ENCODE measurements at regions not wholly inside any gene's neighbourhood (a gene's known extent, or its start where the extent isn't known, plus 50 kb on each side); places are given as distances from the start of the nearest gene placed in this dataset.
"Not testable (repeated sequence)": the region's sequence is repeated elsewhere in the genome, so short reads cannot be mapped to it uniquely, and the experiment has no call there.

DNA sequence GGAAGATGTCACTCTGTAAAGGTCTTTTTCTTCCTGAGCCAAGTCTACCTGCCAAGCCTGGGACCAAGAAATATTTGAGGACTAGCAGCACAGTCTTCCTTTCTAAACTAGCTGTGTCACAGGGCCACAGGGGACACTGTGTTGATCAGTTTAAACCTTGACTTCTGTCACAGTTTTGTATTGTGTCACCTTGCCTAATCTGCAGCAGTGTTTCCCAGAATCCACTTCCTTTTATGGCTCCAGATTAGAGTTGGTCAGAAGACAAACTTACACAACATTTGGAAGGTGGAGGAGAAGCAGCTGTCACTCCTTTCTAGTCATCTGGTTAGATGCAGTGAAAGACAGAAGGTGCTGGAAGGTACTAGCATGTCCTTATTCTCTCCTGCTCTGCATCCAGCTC lies 143.1 kb upstream of the BCOR start:
- TF ChIP-seq, protein P1, sequence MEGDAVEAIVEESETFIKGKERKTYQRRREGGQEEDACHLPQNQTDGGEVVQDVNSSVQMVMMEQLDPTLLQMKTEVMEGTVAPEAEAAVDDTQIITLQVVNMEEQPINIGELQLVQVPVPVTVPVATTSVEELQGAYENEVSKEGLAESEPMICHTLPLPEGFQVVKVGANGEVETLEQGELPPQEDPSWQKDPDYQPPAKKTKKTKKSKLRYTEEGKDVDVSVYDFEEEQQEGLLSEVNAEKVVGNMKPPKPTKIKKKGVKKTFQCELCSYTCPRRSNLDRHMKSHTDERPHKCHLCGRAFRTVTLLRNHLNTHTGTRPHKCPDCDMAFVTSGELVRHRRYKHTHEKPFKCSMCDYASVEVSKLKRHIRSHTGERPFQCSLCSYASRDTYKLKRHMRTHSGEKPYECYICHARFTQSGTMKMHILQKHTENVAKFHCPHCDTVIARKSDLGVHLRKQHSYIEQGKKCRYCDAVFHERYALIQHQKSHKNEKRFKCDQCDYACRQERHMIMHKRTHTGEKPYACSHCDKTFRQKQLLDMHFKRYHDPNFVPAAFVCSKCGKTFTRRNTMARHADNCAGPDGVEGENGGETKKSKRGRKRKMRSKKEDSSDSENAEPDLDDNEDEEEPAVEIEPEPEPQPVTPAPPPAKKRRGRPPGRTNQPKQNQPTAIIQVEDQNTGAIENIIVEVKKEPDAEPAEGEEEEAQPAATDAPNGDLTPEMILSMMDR (IDR thresholded peaks at IDR 0.05) = no peak
- no peak for DNase-seq
- Mint-ChIP-seq H3K9me3 (peaks cover 46% of the 10 kb centered on the region), H3K4me3 (no peak overlapping the region), H3K27me3 (ENCODE audit: low read depth, poor library complexity) (peaks cover 13% of the 10 kb centered on the region), H3K36me3 (ENCODE audit: low read depth) (no peaks in the 10 kb centered on the region), H3K4me1 (peaks cover 33% of the 10 kb centered on the region), H3K27ac (no peak overlapping the region)

DNA sequence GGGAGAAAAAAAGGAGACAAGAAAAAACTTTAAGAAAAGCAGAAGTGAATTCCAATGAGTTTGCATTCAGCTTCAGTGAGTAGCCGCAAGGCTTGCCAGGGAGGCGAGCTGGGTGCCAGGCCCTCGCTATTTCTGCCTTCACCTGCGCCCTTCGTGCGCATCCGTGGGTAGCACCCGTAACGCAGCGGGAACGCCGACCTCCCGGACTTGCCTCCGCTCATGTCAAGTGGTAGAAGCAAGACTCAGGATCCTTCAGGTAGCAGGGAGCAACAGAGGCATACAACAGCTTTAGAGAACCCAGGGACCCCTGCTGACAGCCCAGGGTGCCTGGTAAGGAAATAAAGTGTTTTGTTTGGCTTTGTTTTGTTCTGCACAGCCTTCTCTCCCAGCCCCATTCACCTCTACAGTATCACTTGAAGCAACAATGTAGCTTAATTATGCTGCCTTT lies 140.0 kb upstream of the BCOR start:
- H3K36me3 Mint-ChIP-seq (ENCODE audit: low read depth) = no peaks in the 10 kb centered on the region
- H3K4me1 Mint-ChIP-seq = peaks cover 5% of the 10 kb centered on the region
- TF ChIP-seq, protein P1 (IDR thresholded peaks at IDR 0.05) = no peak
- H3K9me3 Mint-ChIP-seq = peaks cover 44% of the 10 kb centered on the region
- no peak for DNase-seq
- H3K27ac Mint-ChIP-seq = no peak overlapping the region
- H3K27me3 Mint-ChIP-seq (ENCODE audit: low read depth, poor library complexity) = peaks cover 13% of the 10 kb centered on the region
- no peak overlapping the region for H3K4me3 Mint-ChIP-seq

DNA sequence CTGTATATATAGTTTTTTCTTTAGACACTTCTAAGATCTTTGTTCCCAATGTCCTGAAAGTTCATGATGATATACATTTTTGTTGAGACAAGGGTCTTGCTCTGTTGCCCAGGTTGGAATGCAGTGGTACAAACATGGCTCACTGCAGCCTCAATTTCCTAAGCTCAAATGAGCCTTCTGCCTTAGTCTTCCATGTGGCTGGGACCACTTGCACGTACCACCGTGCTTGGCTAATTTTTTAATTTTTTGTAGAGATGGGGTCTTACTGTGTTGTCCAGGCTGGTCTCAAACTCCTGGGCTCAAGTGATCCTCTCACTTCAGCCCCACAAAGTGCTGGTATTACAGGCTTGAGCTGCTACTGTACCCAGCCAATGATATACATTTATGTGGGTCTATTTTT lies 132.9 kb upstream of the BCOR start:
- Mint-ChIP-seq H3K36me3 (ENCODE audit: low read depth) (no peaks in the 10 kb centered on the region), H3K27ac (no peak overlapping the region), H3K9me3 (peaks cover 37% of the 10 kb centered on the region), H3K27me3 (ENCODE audit: low read depth, poor library complexity) (peaks cover 17% of the 10 kb centered on the region), H3K4me3 (no peak overlapping the region), H3K4me1 (no peaks in the 10 kb centered on the region)
- no peak for DNase-seq
- TF ChIP-seq, protein P1 (IDR thresholded peaks at IDR 0.05) = no peak

DNA sequence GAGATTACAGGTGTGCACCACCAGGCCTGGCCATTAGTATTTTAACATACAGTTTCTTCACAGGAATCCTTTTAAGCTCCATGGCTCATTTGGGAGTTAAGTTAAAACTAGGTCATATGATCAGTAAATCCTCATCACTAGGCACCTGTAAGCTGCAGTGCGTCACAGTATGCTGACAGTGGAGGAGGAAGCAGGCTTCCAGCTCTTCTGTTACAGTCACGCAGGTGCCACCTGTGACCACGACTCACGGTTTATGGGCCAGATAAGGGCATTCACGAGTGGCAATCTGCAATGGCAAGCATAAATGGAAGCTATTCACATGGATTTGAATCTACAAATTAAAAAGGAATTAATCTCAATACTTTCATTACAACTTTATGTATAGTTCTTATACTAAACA lies 129.4 kb upstream of the BCOR start:
- no peaks in the 10 kb centered on the region for H3K36me3 Mint-ChIP-seq (ENCODE audit: low read depth)
- no peak overlapping the region for H3K4me3 Mint-ChIP-seq
- H3K9me3 Mint-ChIP-seq = peaks cover 49% of the 10 kb centered on the region
- H3K27ac Mint-ChIP-seq = no peak overlapping the region
- no peak for DNase-seq
- peaks cover 17% of the 10 kb centered on the region for H3K27me3 Mint-ChIP-seq (ENCODE audit: low read depth, poor library complexity)
- TF ChIP-seq, protein P1 (IDR thresholded peaks at IDR 0.05) = no peak
- no peaks in the 10 kb centered on the region for H3K4me1 Mint-ChIP-seq

DNA sequence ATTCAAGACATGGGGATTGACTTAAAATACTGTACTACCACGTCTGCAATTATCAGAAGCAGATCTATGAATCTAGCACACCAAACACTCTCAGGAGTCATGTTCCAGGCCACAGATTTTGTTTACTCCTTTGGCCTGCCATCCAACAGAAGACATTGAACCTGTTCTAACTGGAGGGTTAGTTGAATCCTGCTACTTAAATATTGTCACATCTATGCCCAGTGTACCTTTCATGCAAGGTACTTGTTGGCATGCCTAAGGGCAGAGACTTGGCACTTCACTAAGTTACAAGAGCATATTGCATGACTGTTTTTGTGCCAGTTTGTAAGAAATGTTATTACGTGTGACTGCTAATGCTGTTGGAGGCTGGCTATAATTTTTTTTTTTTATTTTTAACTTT lies 126.9 kb upstream of the BCOR start:
- DNase-seq = no peak
- TF ChIP-seq, protein P1 (IDR thresholded peaks at IDR 0.05) = no peak
- Mint-ChIP-seq H3K36me3 (ENCODE audit: low read depth) (no peaks in the 10 kb centered on the region), H3K4me1 (no peaks in the 10 kb centered on the region), H3K9me3 (peaks cover 52% of the 10 kb centered on the region), H3K4me3 (no peak overlapping the region), H3K27ac (no peak overlapping the region), H3K27me3 (ENCODE audit: low read depth, poor library complexity) (peaks cover 7% of the 10 kb centered on the region)

DNA sequence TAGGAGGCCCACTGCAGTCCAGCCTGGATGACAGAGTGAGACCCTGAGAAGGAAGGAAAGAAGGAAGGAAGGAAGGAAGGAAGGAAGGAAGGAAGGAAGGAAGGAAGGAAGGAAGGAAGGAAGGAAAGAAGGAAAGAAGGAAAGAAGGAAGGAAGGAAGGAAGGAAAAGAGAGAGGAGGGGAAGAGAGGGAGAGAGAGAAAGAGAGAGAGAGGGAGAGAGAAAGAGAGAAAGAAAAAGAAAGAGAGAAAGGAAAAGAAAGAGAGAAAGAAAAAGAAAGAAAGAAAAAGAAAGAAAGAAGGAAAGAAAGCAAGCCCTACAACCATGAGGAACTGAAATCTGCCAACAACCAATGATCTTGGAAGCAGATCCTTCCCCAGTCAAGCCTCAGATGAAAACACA lies 124.9 kb upstream of the BCOR start:
- H3K4me3 Mint-ChIP-seq; H3K36me3 Mint-ChIP-seq (ENCODE audit: low read depth); DNase-seq; H3K4me1 Mint-ChIP-seq; H3K27ac Mint-ChIP-seq; H3K27me3 Mint-ChIP-seq (ENCODE audit: low read depth, poor library complexity): not testable (repeated sequence)
- peaks cover 50% of the 10 kb centered on the region for H3K9me3 Mint-ChIP-seq

Data from nephron progenitor cell (in vitro differentiated cells).